Neuron (in vitro differentiated cells): ENCODE measurements at regions not wholly inside any gene's neighbourhood (a gene's known extent, or its start where the extent isn't known, plus 50 kb on each side); places are given as distances from the start of the nearest gene placed in this dataset.
"Not testable (repeated sequence)": the region's sequence is repeated elsewhere in the genome, so short reads cannot be mapped to it uniquely, and the experiment has no call there.

Experiments used
- H2AFZ ChIP-seq: one replicate; pipeline ENCODE4 v1.6.1; 2013; ENCODE audit warnings: low read depth, mild to moderate bottlenecking, inconsistent platforms, low read length, moderate library complexity
- H3K27me3 ChIP-seq: one replicate; pipeline ENCODE4 v1.6.1; 2013; ENCODE audit warnings: low read length; ENCODE audit not compliant: insufficient read depth
- H3K36me3 ChIP-seq: one replicate; pipeline ENCODE4 v1.6.1; 2013; ENCODE audit warnings: low read length; ENCODE audit not compliant: insufficient read depth
- H3K4me1 ChIP-seq: one replicate; pipeline ENCODE4 v1.6.1; 2013; ENCODE audit warnings: low read length; ENCODE audit not compliant: insufficient read depth
- H3K4me3 ChIP-seq: 2 replicates; pipeline ENCODE4 v1.5.1; 2013; ENCODE audit warnings: mild to moderate bottlenecking, low read length, moderate library complexity
- H3K9me3 ChIP-seq: one replicate; pipeline ENCODE4 v1.6.1; 2013; ENCODE audit warnings: low read length

DNA sequence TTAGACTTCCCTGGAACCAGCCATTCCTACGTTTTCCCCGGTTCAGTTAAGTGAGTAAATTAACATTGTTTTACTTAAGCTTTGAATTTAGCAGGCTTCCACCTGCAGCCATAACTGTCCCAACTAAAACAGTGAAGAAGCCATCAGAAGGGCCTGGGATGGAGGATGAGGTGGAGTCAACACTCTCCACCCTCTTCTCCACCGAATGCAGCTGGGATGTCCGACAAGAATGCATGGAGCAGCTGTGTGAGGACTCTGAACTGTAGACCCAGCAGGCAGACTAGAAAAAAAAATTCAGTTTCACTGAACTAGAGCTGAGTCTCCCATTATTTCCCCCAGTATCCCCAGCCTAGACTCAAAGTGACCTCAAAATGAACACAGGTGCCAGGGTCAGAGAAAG, 114.8 kb downstream of the C16orf95 start:
- peaks cover 8% of the 10 kb centered on the region for H3K4me1 ChIP-seq
- no peaks in the 10 kb centered on the region for H3K27me3 ChIP-seq
- no peak overlapping the region for H2AFZ ChIP-seq
- H3K36me3 ChIP-seq, result no peaks in the 10 kb centered on the region
- no peaks in the 10 kb centered on the region for H3K9me3 ChIP-seq
- H3K4me3 ChIP-seq, result no peak overlapping the region

GRCh38 chr16:87203060-87203656, 114.0 kb downstream of the C16orf95 start:
- Histone ChIP-seq H3K4me1 (peaks cover 17% of the 10 kb centered on the region), H3K27me3 (no peaks in the 10 kb centered on the region), H2AFZ (no peak overlapping the region), H3K9me3 (no peaks in the 10 kb centered on the region), H3K4me3 (no peak overlapping the region), H3K36me3 (no peaks in the 10 kb centered on the region)

GRCh38 chr16:87206646-87207451, 110.3 kb downstream of the C16orf95 start:
- no peaks in the 10 kb centered on the region for H3K36me3 ChIP-seq
- no peaks in the 10 kb centered on the region for H3K9me3 ChIP-seq
- H3K4me1 ChIP-seq, result peaks cover 19% of the 10 kb centered on the region
- peak overlapping the region; percentile 1 for H2AFZ ChIP-seq
- no peak overlapping the region for H3K4me3 ChIP-seq
- H3K27me3 ChIP-seq, result no peaks in the 10 kb centered on the region

GRCh38 chr16:87207509-87207908, 109.7 kb downstream of the C16orf95 start:
- peak overlapping the region; percentile 2 for H3K4me3 ChIP-seq

DNA sequence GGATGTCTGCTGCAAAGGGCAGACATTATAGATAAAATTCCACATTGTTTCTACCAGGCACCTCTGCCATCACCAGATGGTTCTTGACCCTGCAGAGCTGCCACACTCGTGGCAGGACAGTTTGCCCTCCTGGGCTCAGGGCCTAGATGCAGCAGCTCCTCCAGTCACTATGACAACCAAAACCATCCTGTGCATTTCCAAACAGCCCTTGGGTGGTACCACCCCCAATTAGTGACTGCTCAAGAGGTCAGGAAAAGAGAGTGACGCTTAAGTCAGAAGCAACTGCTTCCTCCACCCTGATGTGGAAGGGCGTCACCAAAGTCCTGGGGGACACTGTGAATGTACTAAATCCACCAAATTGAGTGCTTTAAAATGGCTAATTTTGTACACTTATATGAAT, 109.2 kb downstream of the C16orf95 start:
- H3K27me3 ChIP-seq, result no peaks in the 10 kb centered on the region
- H3K4me1 ChIP-seq, result peaks cover 19% of the 10 kb centered on the region
- no peaks in the 10 kb centered on the region for H3K9me3 ChIP-seq
- H2AFZ ChIP-seq, result peak overlapping the region; percentile 1
- H3K4me3 ChIP-seq, result no peak overlapping the region
- H3K36me3 ChIP-seq, result no peaks in the 10 kb centered on the region

More at GRCh38 chr16:87207509-87207908, 109.7 kb downstream of the C16orf95 start:
- Histone ChIP-seq H3K4me1 (peaks cover 19% of the 10 kb centered on the region), H2AFZ (peak overlapping the region; percentile 1), H3K9me3 (no peaks in the 10 kb centered on the region), H3K27me3 (no peaks in the 10 kb centered on the region), H3K36me3 (no peaks in the 10 kb centered on the region)

- H3K36me3 ChIP-seq, H3K4me3 ChIP-seq, H3K27me3 ChIP-seq, H3K9me3 ChIP-seq, H2AFZ ChIP-seq: not testable (repeated sequence)
- peaks cover 19% of the 10 kb centered on the region for H3K4me1 ChIP-seq
Measured at GRCh38 chr16:87208968-87209367, 108.2 kb downstream of the C16orf95 start.

GRCh38 chr16:87209808-87210512, 107.2 kb downstream of the C16orf95 start:
- no peak overlapping the region for H2AFZ ChIP-seq
- no peaks in the 10 kb centered on the region for H3K9me3 ChIP-seq
- H3K36me3 ChIP-seq, result no peaks in the 10 kb centered on the region
- H3K4me1 ChIP-seq, result peaks cover 19% of the 10 kb centered on the region
- H3K27me3 ChIP-seq, result no peaks in the 10 kb centered on the region
- H3K4me3 ChIP-seq, result no peak overlapping the region

- Histone ChIP-seq H3K4me1 (peaks cover 19% of the 10 kb centered on the region), H3K4me3 (no peak overlapping the region), H3K9me3 (no peaks in the 10 kb centered on the region), H2AFZ (no peak overlapping the region), H3K27me3 (no peaks in the 10 kb centered on the region), H3K36me3 (no peaks in the 10 kb centered on the region)
Measured at GRCh38 chr16:87210894-87211293, 106.3 kb downstream of the C16orf95 start.

DNA sequence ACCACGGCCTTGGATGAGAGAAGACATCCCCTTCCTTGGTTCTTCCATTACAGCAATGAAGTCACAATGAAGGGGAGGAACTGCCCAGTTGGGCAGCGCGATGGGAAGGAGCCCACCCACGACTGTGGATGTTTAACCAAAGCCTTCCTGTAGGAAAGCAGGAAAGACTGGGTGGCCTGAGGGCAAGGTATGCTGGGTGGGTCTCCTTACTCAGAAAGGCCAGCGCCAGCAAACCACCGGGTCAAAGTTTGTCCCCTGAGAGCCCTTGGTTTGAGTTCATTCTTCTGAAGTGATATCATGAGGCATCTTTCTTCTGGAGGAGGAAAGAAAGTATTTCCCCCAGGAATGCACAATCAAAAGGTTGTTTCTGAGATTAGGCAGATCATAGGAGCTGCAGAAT, 105.2 kb downstream of the C16orf95 start:
- H3K27me3 ChIP-seq, result no peaks in the 10 kb centered on the region
- no peak overlapping the region for H3K4me3 ChIP-seq
- no peaks in the 10 kb centered on the region for H3K9me3 ChIP-seq
- no peak overlapping the region for H2AFZ ChIP-seq
- no peaks in the 10 kb centered on the region for H3K36me3 ChIP-seq
- H3K4me1 ChIP-seq, result peaks cover 14% of the 10 kb centered on the region

- Histone ChIP-seq H2AFZ (no peak overlapping the region), H3K27me3 (no peaks in the 10 kb centered on the region), H3K36me3 (no peaks in the 10 kb centered on the region), H3K4me1 (no peaks in the 10 kb centered on the region), H3K9me3 (no peaks in the 10 kb centered on the region), H3K4me3 (no peak overlapping the region)
Measured at GRCh38 chr16:87213536-87213935, 103.7 kb downstream of the C16orf95 start.

DNA sequence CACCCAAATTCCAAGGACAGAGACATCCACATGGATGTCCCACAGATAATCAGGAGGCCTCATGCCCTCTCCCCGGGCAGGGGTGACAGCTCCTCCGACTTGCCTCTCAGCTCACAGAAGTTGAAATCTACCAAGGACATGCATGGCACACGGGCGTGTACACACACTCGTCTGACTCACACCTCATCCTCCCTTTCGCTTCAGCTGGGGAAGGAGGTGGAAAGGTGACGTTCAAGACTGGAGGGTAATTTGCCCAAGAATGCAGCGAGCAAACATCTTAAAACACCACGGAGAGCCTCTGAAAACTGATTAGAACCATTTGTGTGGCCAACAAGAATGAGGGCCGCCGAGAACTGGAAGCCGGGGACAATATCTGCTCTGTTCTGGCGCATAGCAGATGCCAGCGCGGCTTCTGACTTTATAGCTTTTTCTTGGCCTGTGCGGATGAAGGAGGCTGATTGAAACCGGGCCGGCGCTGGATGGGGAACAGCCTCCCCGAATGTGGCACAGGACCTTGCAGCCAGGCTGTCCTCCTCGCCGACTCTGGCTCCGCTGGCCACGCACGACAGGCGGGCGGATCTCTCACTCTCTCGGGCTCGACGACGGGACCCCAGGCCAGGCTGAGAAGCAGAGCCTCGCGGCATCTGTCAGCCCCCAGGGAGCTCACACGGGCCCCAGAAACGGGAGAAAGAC, 100.9 kb downstream of the C16orf95 start:
- no peaks in the 10 kb centered on the region for H3K36me3 ChIP-seq
- H3K9me3 ChIP-seq, result no peaks in the 10 kb centered on the region
- no peak overlapping the region for H2AFZ ChIP-seq
- no peak overlapping the region for H3K4me3 ChIP-seq
- H3K27me3 ChIP-seq, result no peaks in the 10 kb centered on the region
- no peaks in the 10 kb centered on the region for H3K4me1 ChIP-seq

GRCh38 chr16:87216841-87217275, 100.3 kb downstream of the C16orf95 start:
- no peaks in the 10 kb centered on the region for H3K36me3 ChIP-seq
- no peaks in the 10 kb centered on the region for H3K4me1 ChIP-seq
- peaks cover 2% of the 10 kb centered on the region for H3K9me3 ChIP-seq
- H3K4me3 ChIP-seq, result no peak overlapping the region
- H3K27me3 ChIP-seq, result no peaks in the 10 kb centered on the region
- H2AFZ ChIP-seq, result no peak overlapping the region

DNA sequence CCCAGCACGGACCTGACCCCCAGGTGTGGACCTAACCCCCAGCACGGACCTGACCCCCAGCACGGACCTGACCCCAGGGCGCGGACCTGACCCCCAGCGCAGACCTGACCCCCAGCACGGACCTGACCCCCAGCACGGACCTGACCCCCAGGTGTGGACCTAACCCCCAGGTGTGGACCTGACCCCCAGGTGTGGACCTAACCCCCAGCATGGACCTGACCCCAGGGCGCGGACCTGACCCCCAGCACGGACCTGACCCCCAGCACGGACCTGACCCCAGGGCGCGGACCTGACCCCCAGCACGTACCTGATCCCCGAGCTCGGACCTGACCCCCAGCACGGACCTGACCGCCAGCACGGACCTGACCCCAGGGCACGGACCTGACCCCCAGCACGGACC, 99.4 kb downstream of the C16orf95 start:
- H3K9me3 ChIP-seq, H3K4me1 ChIP-seq, H3K4me3 ChIP-seq, H3K27me3 ChIP-seq, H3K36me3 ChIP-seq, H2AFZ ChIP-seq: not testable (repeated sequence)
